ENCODE measurements at regions not wholly inside any gene's neighbourhood (a gene's known extent, or its start where the extent isn't known, plus 50 kb on each side); places are given as distances from the start of the nearest gene placed in this dataset.
"Not testable (repeated sequence)": the region's sequence is repeated elsewhere in the genome, so short reads cannot be mapped to it uniquely, and the experiment has no call there.

DNA sequence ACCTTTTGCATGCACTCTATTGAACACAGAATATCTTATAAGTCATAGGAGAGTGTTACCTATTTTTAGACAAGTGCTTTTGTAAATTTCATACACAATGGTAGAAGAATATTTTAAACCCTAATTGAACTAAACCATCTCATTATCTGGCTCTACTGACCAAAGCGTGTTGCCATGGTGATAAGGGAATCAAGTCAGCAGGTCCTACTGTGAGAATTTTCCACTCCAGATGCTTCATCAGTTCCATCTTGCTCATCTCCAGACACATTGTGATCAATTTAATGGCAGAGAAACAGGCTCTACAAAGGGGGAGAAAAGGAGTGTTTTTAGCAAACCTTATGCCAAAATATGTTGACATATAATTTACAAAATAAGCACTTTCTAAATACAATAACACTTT lies 621.9 kb upstream of the GHITM start:
- DNase-seq (no peak), ATAC-seq (no peak)
- H3K27ac ChIP-seq (ENCODE audit: low read length): no peak overlapping the region
- 75% methylated on average over 1 of the region's 1 CpG for WGBS
- H3K4me3 ChIP-seq (ENCODE audit: low read length): no peak overlapping the region
- no peaks in the 10 kb centered on the region for H3K9me3 ChIP-seq (ENCODE audit: control insufficient read depth, low read length)
- no peaks in the 10 kb centered on the region for H3K4me1 ChIP-seq (ENCODE audit: control insufficient read depth, insufficient read depth, low read length)
- intact Hi-C loops (cut with DNase I): no loop called here
- no peaks in the 10 kb centered on the region for H3K27me3 ChIP-seq (ENCODE audit: control insufficient read depth, insufficient read depth)

DNA sequence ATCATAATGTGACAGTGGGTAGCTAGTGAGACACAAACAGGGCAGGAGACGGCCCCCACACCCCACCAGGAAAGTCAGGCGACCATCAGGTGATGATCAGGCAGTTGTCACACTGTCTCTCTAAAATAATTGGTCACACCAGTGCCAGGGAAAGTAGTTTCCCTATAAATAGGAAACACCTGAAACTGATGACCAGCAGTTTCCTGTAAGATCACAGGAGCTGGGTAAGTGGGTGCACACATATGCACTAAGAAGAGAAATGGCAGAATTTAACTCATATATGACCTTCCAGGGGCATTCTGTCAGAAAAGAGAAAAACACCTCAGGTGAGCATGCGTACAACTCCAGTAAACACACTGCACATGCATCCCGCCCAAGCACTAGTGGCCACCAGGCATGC lies 620.5 kb upstream of the GHITM start:
- no peaks in the 10 kb centered on the region for H3K27me3 ChIP-seq (ENCODE audit: control insufficient read depth, insufficient read depth)
- H3K9me3 ChIP-seq (ENCODE audit: control insufficient read depth, low read length): no peaks in the 10 kb centered on the region
- intact Hi-C loops (cut with DNase I): no loop called here
- H3K4me3 ChIP-seq (ENCODE audit: low read length): no peak overlapping the region
- no peak overlapping the region for H3K27ac ChIP-seq (ENCODE audit: low read length)
- ATAC-seq (no peak), DNase-seq (peak in 1 of 3 donors; percentile 27)
- 78% methylated on average over 4 of the region's 4 CpGs for WGBS
- H3K4me1 ChIP-seq (ENCODE audit: control insufficient read depth, insufficient read depth, low read length): no peaks in the 10 kb centered on the region

DNA sequence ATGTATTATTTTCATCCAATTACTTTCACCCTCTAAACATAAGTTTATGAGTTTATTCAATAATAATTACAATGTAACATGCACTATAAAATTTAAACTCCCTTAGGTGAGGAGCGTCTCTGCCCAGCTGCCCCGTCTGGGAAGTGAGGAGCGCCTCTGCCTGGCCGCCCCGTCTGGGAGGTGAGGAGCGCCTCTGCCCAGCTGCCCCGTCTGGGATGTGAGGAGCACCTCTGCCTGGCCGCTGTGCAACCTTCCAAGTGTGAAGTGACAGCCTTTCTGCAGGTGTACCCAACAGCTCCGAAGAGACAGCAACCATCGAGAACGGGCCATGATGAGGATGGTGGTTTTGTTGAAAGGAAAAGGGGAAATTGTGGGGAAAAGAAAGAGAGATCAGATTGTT lies 618.9 kb upstream of the GHITM start:
- ATAC-seq; H3K27ac ChIP-seq (ENCODE audit: low read length); H3K4me3 ChIP-seq (ENCODE audit: low read length); intact Hi-C loops (cut with DNase I); H3K27me3 ChIP-seq (ENCODE audit: control insufficient read depth, insufficient read depth); H3K4me1 ChIP-seq (ENCODE audit: control insufficient read depth, insufficient read depth, low read length); DNase-seq; H3K9me3 ChIP-seq (ENCODE audit: control insufficient read depth, low read length): not testable (repeated sequence)
- 89% methylated on average over 11 of the region's 11 CpGs for WGBS

DNA sequence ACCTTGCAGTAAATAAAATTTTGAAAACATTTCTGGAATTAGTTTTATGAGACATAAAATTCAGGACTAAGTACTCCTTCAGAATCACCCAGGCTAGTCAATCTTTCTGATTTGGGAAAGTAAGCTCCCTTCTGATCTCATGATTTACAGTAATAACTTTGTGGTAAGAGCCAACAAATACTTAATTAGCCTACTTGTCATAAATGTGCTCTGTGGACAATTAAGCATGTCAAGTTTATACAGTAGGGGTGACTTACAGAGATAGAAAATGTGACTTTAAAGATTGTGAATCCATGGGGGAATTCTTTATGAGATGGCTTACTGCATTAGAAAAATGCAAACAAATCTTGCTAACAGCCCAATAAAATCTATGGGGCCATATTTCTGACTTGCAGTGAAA lies 616.9 kb upstream of the GHITM start:
- intact Hi-C loops (cut with DNase I): no loop called here
- no peak for DNase-seq
- no peak overlapping the region for H3K27ac ChIP-seq (ENCODE audit: low read length)
- H3K4me1 ChIP-seq (ENCODE audit: control insufficient read depth, insufficient read depth, low read length): no peaks in the 10 kb centered on the region
- H3K27me3 ChIP-seq (ENCODE audit: control insufficient read depth, insufficient read depth): no peaks in the 10 kb centered on the region
- ATAC-seq: no peak
- H3K4me3 ChIP-seq (ENCODE audit: low read length): no peak overlapping the region
- H3K9me3 ChIP-seq (ENCODE audit: control insufficient read depth, low read length): peaks cover 2% of the 10 kb centered on the region

DNA sequence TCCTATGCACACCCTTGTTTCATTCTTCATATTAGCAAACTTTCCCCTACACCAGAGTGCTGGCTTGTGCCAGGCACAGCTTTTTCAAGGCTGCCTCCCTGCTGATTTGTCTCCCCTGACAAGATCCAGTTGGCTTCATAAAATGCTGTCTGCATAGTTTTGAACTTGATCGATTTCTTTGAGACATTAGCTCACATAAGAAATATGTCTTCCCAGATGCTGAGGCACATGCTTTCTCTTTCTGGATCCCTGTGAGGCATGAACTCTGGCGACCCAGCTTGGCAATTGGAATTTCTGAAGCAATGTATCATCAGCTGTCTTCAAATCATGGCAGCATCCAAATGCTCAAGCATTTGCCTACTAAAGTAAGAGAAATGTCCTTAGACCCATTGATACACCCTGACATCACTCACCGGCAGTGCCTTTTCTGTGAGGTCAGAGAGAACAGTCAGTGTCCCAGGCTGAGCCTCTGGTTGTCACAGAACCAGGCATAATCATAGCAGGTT lies 616.4 kb upstream of the GHITM start:
- WGBS: 36% methylated on average over 3 of the region's 3 CpGs

DNA sequence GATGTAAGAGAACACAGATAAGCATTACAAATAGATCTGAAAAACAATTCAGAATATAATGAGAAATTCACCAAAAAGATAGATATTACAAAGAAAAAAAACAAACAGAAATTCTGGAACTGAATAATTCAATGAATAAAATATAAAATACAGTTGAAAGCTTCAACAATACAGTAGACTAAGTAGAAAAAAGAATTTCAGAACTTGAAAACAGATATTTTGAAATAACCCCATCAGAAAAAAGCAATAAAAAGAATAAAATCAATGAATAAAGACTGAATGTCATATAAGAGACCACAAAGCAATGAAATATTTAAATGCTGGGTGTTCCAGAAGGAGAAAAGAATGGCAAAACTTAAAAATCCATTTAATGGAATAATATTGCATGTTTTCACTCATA lies 611.4 kb upstream of the GHITM start:
- DNase-seq (no peak), ATAC-seq (no peak)
- intact Hi-C loops (cut with DNase I): no loop called here
- no peaks in the 10 kb centered on the region for H3K4me1 ChIP-seq (ENCODE audit: control insufficient read depth, insufficient read depth, low read length)
- no peaks in the 10 kb centered on the region for H3K27me3 ChIP-seq (ENCODE audit: control insufficient read depth, insufficient read depth)
- no peak overlapping the region for H3K4me3 ChIP-seq (ENCODE audit: low read length)
- no peak overlapping the region for H3K27ac ChIP-seq (ENCODE audit: low read length)
- peaks cover 2% of the 10 kb centered on the region for H3K9me3 ChIP-seq (ENCODE audit: control insufficient read depth, low read length)

More for the DNA sequence above, 616.4 kb upstream of the GHITM start:
- Histone ChIP-seq H3K27me3 (ENCODE audit: control insufficient read depth, insufficient read depth) (no peaks in the 10 kb centered on the region), H3K4me1 (ENCODE audit: control insufficient read depth, insufficient read depth, low read length) (no peaks in the 10 kb centered on the region), H3K4me3 (ENCODE audit: low read length) (no peak overlapping the region), H3K27ac (ENCODE audit: low read length) (no peak overlapping the region), H3K9me3 (ENCODE audit: control insufficient read depth, low read length) (peaks cover 2% of the 10 kb centered on the region)
- DNase-seq (peak; percentile 52 to 65 (median 58)), ATAC-seq (peak; percentile 79 to 87)
- intact Hi-C loops (cut with DNase I): no loop called here

DNA sequence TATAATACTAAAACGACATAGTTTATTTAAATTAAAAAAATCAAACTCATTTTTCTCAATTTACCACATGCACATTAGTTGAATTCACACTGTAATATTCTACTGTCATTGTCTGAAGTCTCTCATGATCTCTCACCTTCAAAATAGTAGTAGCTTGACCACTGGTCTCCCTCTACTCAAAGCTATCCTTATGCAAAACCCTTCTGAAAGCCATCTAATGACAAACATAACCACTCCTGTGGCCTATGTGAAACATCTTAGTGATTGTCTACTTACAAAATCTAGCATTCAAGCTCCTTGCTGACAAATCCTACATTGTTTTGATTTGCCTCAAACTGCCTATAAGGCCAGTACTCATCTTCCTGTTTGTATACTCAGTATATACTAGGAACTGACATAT lies 606.0 kb upstream of the GHITM start:
- H3K27me3 ChIP-seq (ENCODE audit: control insufficient read depth, insufficient read depth): no peaks in the 10 kb centered on the region
- ATAC-seq (no peak), DNase-seq (no peak)
- H3K9me3 ChIP-seq (ENCODE audit: control insufficient read depth, low read length): no peaks in the 10 kb centered on the region
- no peak overlapping the region for H3K27ac ChIP-seq (ENCODE audit: low read length)
- WGBS: 49% methylated on average over 1 of the region's 1 CpG
- intact Hi-C loops (cut with DNase I): no loop called here
- H3K4me3 ChIP-seq (ENCODE audit: low read length): no peak overlapping the region
- no peaks in the 10 kb centered on the region for H3K4me1 ChIP-seq (ENCODE audit: control insufficient read depth, insufficient read depth, low read length)

DNA sequence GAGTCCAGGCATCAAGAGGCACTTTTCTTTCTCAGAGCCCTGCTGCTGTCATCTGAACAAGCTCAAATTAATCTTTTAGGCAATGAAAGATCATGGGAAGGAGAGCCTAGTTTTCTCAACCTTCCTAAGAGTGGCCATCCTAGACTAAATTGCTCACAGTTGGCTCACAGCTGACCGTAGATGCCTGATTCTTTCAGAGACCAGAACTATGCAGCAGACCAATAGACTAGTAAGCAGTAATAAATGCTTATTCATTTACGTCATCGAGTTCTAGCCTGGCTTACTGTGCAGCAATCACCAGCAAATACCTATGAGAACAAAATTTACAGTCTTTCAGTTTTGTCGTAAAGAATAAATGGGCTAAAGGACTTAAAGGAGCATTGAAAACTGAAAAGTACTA lies 602.9 kb upstream of the GHITM start:
- Histone ChIP-seq H3K9me3 (ENCODE audit: control insufficient read depth, low read length) (no peaks in the 10 kb centered on the region), H3K27ac (ENCODE audit: low read length) (no peak overlapping the region), H3K4me1 (ENCODE audit: control insufficient read depth, insufficient read depth, low read length) (no peaks in the 10 kb centered on the region), H3K4me3 (ENCODE audit: low read length) (no peak overlapping the region), H3K27me3 (ENCODE audit: control insufficient read depth, insufficient read depth) (no peaks in the 10 kb centered on the region)
- ATAC-seq (peak; percentile 20 to 69), DNase-seq (no peak)
- 83% methylated on average over 4 of the region's 4 CpGs for WGBS
- intact Hi-C loops (cut with DNase I): no loop called here

DNA sequence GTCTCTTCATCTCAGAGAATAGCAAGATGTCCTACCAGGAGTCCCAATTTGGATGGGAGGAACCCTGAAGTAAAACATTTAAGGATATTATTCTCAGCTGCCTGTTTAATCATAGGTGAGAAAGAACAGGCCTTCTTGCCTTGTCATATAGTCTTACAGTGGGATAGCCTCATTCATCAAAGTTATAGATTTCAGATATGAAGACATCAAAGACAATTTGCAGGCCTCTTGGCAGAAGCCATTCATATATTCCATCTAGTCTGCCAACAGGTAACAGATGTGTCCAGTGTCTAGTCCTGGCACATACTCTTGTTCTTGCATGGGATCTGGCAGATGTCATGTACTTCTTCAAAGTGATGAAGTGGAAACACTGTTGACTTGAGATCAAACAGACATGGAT lies 601.3 kb upstream of the GHITM start:
- no peak overlapping the region for H3K4me3 ChIP-seq (ENCODE audit: low read length)
- ATAC-seq (no peak), DNase-seq (no peak)
- intact Hi-C loops (cut with DNase I): no loop called here
- peaks cover under 1% of the 10 kb centered on the region for H3K4me1 ChIP-seq (ENCODE audit: control insufficient read depth, insufficient read depth, low read length)
- H3K27me3 ChIP-seq (ENCODE audit: control insufficient read depth, insufficient read depth): no peaks in the 10 kb centered on the region
- H3K9me3 ChIP-seq (ENCODE audit: control insufficient read depth, low read length): no peaks in the 10 kb centered on the region
- no peak overlapping the region for H3K27ac ChIP-seq (ENCODE audit: low read length)

DNA sequence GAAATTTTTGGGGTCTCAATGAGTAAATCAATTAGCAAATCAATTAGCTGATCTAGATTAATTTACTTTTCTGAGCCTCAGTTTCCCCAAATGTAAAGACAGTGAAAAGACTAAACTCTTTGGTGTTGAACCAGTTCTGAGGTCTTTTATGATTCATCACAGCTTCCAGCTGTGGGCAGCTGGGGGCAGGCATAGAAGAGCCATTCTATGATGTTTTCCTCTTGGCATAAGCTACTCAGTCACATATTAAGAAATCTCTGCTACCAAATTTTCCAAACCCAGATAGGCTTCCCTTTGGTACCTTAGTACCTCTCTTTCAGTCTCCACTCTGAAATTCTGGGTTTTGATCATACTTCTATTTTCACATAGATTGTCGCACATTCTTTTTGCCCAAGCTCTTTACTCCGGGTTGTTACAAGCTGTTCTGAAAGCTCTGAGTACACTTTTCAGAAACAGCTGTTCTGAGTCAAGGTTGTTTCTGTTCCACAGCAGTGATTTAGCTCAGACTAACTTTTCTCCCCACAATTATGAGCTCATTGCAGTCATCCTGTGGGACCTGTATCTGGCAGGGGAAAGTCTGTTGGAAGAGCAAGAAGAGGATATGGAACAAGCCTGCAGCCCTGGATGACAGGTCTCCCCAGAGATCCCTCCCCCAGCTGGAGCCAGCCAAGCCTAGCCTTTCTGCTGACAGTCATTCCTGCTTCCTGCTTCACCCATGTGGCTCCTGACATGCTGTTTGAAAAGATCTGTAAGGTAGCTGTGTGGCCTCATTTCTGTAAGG lies 599.6 kb upstream of the GHITM start:
- Histone ChIP-seq H3K4me3 (ENCODE audit: low read length) (no peak overlapping the region), H3K27me3 (ENCODE audit: control insufficient read depth, insufficient read depth) (no peaks in the 10 kb centered on the region), H3K9me3 (ENCODE audit: control insufficient read depth, low read length) (no peaks in the 10 kb centered on the region), H3K27ac (ENCODE audit: low read length) (peak overlapping the region; percentile 24), H3K4me1 (ENCODE audit: control insufficient read depth, insufficient read depth, low read length) (peaks cover 5% of the 10 kb centered on the region)
- 41% methylated on average over 2 of the region's 2 CpGs for WGBS
- DNase-seq (peak; percentile 87 to 91 (median 90)), ATAC-seq (peak; percentile 97 to 98)
- intact Hi-C loops (cut with DNase I): no loop called here

DNA sequence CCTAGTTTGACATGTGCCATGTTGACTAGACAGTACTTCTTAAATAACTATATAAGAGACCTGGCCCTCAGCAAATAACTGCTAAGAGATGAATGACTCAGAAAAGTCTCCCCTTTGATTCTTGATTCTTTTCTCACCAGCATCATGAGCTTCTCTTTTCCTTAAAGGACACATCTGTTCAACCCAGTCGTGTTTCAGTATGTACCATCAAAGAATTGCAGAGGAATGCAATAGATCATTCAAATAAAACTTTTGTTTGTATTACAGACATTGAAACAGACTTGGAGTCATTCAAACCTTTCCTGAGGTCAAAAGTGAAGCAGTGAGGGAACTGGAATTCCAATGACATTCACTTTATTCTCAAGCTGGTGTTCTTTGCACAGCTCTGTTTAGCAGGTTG lies 598.3 kb upstream of the GHITM start:
- ATAC-seq (no peak), DNase-seq (no peak)
- Histone ChIP-seq H3K27me3 (ENCODE audit: control insufficient read depth, insufficient read depth) (no peaks in the 10 kb centered on the region), H3K27ac (ENCODE audit: low read length) (no peak overlapping the region), H3K9me3 (ENCODE audit: control insufficient read depth, low read length) (no peaks in the 10 kb centered on the region), H3K4me1 (ENCODE audit: control insufficient read depth, insufficient read depth, low read length) (peaks cover 5% of the 10 kb centered on the region), H3K4me3 (ENCODE audit: low read length) (no peak overlapping the region)
- WGBS: 46% methylated on average over 1 of the region's 1 CpG
- intact Hi-C loops (cut with DNase I): no loop called here
